Panc1 (cell line): ENCODE measurements at regions not wholly inside any gene's neighbourhood (a gene's known extent, or its start where the extent isn't known, plus 50 kb on each side); places are given as distances from the start of the nearest gene placed in this dataset.

Source experiments
- ATAC-seq: fragments of 200-7000 bp; cut with Tn5 transposase; 2 replicates; pipeline ENCODE4 v1.9.1; 2020; ENCODE audit warnings: mild to moderate bottlenecking, moderate library complexity
- BruUV-seq: library from RNA; stranded (reverse); fragments of 400-500 nt; replicated peaks from 2 replicates; lab custom pipeline; 2021; lab: Mats Ljungman, UMichigan
- CTCF ChIA-PET: fragments of 300-600 bp; sonication (Branson Sonifier 250); formaldehyde crosslinking; loops from one replicate; lab custom pipeline; 2022; ENCODE audit warnings: antibody characterized with exemption; lab: Charles Lee
- POLR2A ChIA-PET: fragments of 300-600 bp; sonication (Branson Sonifier 250); formaldehyde crosslinking; loops from one replicate; lab custom pipeline; 2022; ENCODE audit warnings: antibody characterized with exemption; lab: Charles Lee
- DNase-seq: peaks from one replicate; pipeline ENCODE4 v3.0.0-alpha.2; 2010; ENCODE audit warnings: low read depth, low spot score
- H3K27ac ChIP-seq: 2 replicates; pipeline ENCODE4 v1.5.1; 2011; ENCODE audit warnings: mild to moderate bottlenecking, low read length, inconsistent platforms
- H3K27me3 ChIP-seq: fragments of 200-500 bp; sonication (Bioruptor generic); 2 replicates; pipeline ENCODE4 v1.6.0; 2014; ENCODE audit warnings: low read length, inconsistent platforms; ENCODE audit not compliant: control insufficient read depth, insufficient read depth
- H3K36me3 ChIP-seq: fragments of 200-500 bp; sonication (Bioruptor generic); 2 replicates; pipeline ENCODE4 v1.5.1; 2014; ENCODE audit warnings: inconsistent platforms, mild to moderate bottlenecking, low read length, moderate library complexity; ENCODE audit not compliant: control insufficient read depth, insufficient read depth
- H3K4me1 ChIP-seq: 2 replicates; pipeline ENCODE4 v1.5.1; 2011; ENCODE audit warnings: inconsistent platforms, mild to moderate bottlenecking, low read length, moderate library complexity; ENCODE audit not compliant: control insufficient read depth, insufficient read depth
- H3K4me3 ChIP-seq, 2 experiments: 2 replicates each; pipeline ENCODE4 v1.5.1; 2011 to 2012; ENCODE audit warnings: low read depth in 2 of 2, low read length in 2 of 2, mild to moderate bottlenecking in 2 of 2, inconsistent platforms in 1 of 2, moderate library complexity in 1 of 2
- H3K9me3 ChIP-seq: fragments of 200-500 bp; sonication (Bioruptor generic); 2 replicates; pipeline ENCODE4 v1.5.1; 2014; ENCODE audit warnings: low read depth, mild to moderate bottlenecking, inconsistent platforms, low read length, moderate library complexity; ENCODE audit not compliant: control insufficient read depth, insufficient read depth
- POLR2AphosphoS5 ChIP-seq: IDR thresholded peaks from 2 replicates; pipeline ENCODE4 v1.6.1; 2012; ENCODE audit warnings: mild to moderate bottlenecking, low read depth, low read length, moderate library complexity
- SIN3A ChIP-seq: IDR thresholded peaks from 2 replicates; pipeline ENCODE4 v1.6.1; 2012; ENCODE audit warnings: low read depth, mild to moderate bottlenecking, low read length, moderate library complexity, borderline replicate concordance; ENCODE audit not compliant: insufficient read depth
- TCF7L2 ChIP-seq: IDR thresholded peaks from 2 replicates; pipeline ENCODE4 v1.6.1; 2011; ENCODE audit warnings: mild to moderate bottlenecking, low read depth, low read length, inconsistent platforms
- in situ Hi-C: cut with HindIII; loops from 2 replicates; pipeline ENCODE4 v1.10.0; 2016; ENCODE audit warnings: low sequenced_read_pairs, low pct_unique_long_range_greater_than_20kb
- intact Hi-C: fragments of 100-400 bp; cut with micrococcal nuclease; formaldehyde crosslinking; loops from one replicate; pipeline ENCODE4 v1.10.0; 2022; ENCODE audit not compliant: unreplicated experiment
- TF ChIP-seq, protein P1 (sequence below), 2 experiments: IDR thresholded peaks; 2 replicates each; pipeline ENCODE4 v1.6.1; 2011 to 2012; ENCODE audit warnings: low read depth in 2 of 2, control low read depth in 1 of 2, low read length in 1 of 2, mild to moderate bottlenecking in 1 of 2, moderate library complexity in 1 of 2; ENCODE audit not compliant: insufficient read depth in 1 of 2
- TF ChIP-seq, protein P2 (sequence below): fragments of 450-650 bp; IDR thresholded peaks from 2 replicates; pipeline ENCODE4 v1.5.1; 2017; ENCODE audit warnings: mild to moderate bottlenecking

DNA sequence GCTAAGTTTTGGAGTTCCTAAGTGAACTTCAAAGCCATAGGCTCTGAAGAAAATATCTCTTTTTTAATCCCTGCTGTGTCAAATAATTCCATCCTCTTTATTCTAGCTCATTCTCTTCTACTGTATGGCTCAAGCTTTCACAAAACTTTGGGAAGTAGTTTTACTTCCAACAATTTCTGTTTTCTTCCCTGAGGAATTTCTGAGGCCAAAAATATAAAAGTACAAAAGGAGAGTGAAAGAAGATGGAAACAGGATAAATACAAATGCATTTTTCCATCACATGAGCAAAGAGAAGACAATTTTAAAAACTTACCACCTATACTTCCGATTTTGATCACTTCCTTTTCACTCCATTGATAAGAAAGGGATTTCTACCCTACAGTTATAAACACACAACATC, 585.7 kb upstream of the DAB2 start:
- in situ Hi-C loops (no loop called here), intact Hi-C loops (no loop called here)
- Histone ChIP-seq H3K27ac (no peak overlapping the region), H3K4me1 (no peaks in the 10 kb centered on the region), H3K36me3 (no peaks in the 10 kb centered on the region), H3K4me3 (no peak overlapping the region), H3K9me3 (no peaks in the 10 kb centered on the region), H3K27me3 (no peaks in the 10 kb centered on the region)
- CTCF ChIA-PET: no interaction called here
- no peak for DNase-seq
- POLR2A ChIA-PET: no interaction called here
- BruUV-seq: no TSS peak
- TF ChIP-seq, protein P1, sequence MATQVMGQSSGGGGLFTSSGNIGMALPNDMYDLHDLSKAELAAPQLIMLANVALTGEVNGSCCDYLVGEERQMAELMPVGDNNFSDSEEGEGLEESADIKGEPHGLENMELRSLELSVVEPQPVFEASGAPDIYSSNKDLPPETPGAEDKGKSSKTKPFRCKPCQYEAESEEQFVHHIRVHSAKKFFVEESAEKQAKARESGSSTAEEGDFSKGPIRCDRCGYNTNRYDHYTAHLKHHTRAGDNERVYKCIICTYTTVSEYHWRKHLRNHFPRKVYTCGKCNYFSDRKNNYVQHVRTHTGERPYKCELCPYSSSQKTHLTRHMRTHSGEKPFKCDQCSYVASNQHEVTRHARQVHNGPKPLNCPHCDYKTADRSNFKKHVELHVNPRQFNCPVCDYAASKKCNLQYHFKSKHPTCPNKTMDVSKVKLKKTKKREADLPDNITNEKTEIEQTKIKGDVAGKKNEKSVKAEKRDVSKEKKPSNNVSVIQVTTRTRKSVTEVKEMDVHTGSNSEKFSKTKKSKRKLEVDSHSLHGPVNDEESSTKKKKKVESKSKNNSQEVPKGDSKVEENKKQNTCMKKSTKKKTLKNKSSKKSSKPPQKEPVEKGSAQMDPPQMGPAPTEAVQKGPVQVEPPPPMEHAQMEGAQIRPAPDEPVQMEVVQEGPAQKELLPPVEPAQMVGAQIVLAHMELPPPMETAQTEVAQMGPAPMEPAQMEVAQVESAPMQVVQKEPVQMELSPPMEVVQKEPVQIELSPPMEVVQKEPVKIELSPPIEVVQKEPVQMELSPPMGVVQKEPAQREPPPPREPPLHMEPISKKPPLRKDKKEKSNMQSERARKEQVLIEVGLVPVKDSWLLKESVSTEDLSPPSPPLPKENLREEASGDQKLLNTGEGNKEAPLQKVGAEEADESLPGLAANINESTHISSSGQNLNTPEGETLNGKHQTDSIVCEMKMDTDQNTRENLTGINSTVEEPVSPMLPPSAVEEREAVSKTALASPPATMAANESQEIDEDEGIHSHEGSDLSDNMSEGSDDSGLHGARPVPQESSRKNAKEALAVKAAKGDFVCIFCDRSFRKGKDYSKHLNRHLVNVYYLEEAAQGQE (IDR thresholded peaks at IDR 0.05; ENCODE audit: insufficient read depth in 1 of 2, low read depth in 2 of 2, low read length in 1 of 2): no peak
- TF ChIP-seq SIN3A (no peak), TCF7L2 (no peak), POLR2AphosphoS5 (no peak)
- TF ChIP-seq, protein P2, sequence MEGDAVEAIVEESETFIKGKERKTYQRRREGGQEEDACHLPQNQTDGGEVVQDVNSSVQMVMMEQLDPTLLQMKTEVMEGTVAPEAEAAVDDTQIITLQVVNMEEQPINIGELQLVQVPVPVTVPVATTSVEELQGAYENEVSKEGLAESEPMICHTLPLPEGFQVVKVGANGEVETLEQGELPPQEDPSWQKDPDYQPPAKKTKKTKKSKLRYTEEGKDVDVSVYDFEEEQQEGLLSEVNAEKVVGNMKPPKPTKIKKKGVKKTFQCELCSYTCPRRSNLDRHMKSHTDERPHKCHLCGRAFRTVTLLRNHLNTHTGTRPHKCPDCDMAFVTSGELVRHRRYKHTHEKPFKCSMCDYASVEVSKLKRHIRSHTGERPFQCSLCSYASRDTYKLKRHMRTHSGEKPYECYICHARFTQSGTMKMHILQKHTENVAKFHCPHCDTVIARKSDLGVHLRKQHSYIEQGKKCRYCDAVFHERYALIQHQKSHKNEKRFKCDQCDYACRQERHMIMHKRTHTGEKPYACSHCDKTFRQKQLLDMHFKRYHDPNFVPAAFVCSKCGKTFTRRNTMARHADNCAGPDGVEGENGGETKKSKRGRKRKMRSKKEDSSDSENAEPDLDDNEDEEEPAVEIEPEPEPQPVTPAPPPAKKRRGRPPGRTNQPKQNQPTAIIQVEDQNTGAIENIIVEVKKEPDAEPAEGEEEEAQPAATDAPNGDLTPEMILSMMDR: no peak
- no peak for ATAC-seq

DNA sequence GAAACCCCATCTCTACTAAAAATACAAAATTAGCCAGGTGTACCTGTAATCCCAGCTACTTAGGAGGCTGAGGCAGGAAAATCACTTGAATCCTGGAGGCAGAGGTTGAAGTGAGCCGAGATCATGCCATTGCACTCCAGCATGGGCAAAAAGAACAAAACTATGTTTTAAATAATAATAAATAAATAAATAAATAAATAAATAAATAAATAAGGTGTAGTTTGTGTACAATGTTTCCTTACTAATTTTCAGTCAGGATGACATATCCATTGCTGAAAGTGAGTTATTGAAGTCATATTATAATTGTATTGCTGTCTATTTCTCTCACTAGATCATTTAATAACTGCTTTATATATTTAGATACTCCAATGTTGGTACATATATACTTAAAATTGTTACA, 581.5 kb upstream of the DAB2 start:
- H3K9me3 ChIP-seq: no peaks in the 10 kb centered on the region
- no peaks in the 10 kb centered on the region for H3K4me1 ChIP-seq
- no peak overlapping the region for H3K4me3 ChIP-seq
- H3K36me3 ChIP-seq: no peaks in the 10 kb centered on the region
- TF ChIP-seq, protein P1 (IDR thresholded peaks at IDR 0.05; ENCODE audit: insufficient read depth in 1 of 2, low read depth in 2 of 2, low read length in 1 of 2): no peak
- TF ChIP-seq TCF7L2 (no peak), SIN3A (no peak), POLR2AphosphoS5 (no peak)
- TF ChIP-seq, protein P2: no peak
- BruUV-seq: no TSS peak
- no peak for ATAC-seq
- no peak for DNase-seq
- ChIA-PET CTCF (no interaction called here), POLR2A (no interaction called here)
- no peak overlapping the region for H3K27ac ChIP-seq
- no peaks in the 10 kb centered on the region for H3K27me3 ChIP-seq
- in situ Hi-C loops (no loop called here), intact Hi-C loops (no loop called here)
